GM12864 (cell line): ENCODE measurements at regions not wholly inside any gene's neighbourhood (a gene's known extent, or its start where the extent isn't known, plus 50 kb on each side); places are given as distances from the start of the nearest gene placed in this dataset.

Source experiments
- DNase-seq: peaks from one replicate; pipeline ENCODE4 v3.0.0-alpha.2; 2011; ENCODE audit warnings: low read depth
- H3K4me3 ChIP-seq: 2 replicates; pipeline ENCODE4 v1.5.1; 2011; ENCODE audit warnings: mild to moderate bottlenecking, low read depth, low read length, control low read depth
- CTCF ChIP-seq: IDR thresholded peaks from 2 replicates; pipeline ENCODE4 v1.5.1; 2011; ENCODE audit warnings: low read depth, mild to moderate bottlenecking, moderate library complexity, low read length, control low read depth, inconsistent platforms; ENCODE audit errors: missing control alignments

GRCh38 chr4:116469582-116469981 lies 615.8 kb downstream of the TRAM1L1 start:
- no peak for DNase-seq
- no peak overlapping the region for H3K4me3 ChIP-seq
- no peak for TF ChIP-seq CTCF

DNA sequence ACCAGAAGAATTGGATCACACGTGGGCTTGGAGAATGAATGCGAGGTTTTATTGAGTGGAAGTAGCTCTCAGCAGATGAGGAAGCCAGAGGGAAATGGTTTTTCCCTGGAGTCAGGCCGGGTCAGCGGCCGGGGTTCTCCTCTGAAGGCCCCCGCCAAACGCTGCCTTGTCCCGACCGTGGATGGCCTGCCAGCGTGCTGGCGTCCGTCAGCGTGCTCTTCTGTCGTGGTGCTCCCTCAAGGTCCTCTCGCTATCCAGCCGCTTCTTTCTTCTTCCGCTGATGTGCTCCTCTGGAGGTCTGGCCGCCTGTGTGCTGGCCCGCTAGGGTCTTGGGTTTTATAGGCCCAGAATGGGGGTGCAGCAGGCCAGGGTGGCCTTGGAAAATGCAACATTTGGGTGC lies 632.2 kb downstream of the TRAM1L1 start:
- H3K4me3 ChIP-seq, result no peak overlapping the region
- no peak for DNase-seq
- TF ChIP-seq CTCF, result no peak

GRCh38 chr4:116449764-116450163 lies 635.6 kb downstream of the TRAM1L1 start:
- no peak for TF ChIP-seq CTCF
- no peak overlapping the region for H3K4me3 ChIP-seq
- DNase-seq, result no peak

GRCh38 chr4:116444117-116444516 lies 641.3 kb downstream of the TRAM1L1 start:
- no peak overlapping the region for H3K4me3 ChIP-seq
- no peak for TF ChIP-seq CTCF
- no peak for DNase-seq

- no peak for TF ChIP-seq CTCF
- no peak for DNase-seq
Measured at GRCh38 chr4:116438981-116439729, 646.2 kb downstream of the TRAM1L1 start.

GRCh38 chr4:116438417-116438816 lies 647.0 kb downstream of the TRAM1L1 start:
- no peak overlapping the region for H3K4me3 ChIP-seq

More at GRCh38 chr4:116438981-116439729, 646.2 kb downstream of the TRAM1L1 start:
- H3K4me3 ChIP-seq, result no peak overlapping the region

More at GRCh38 chr4:116438417-116438816, 647.0 kb downstream of the TRAM1L1 start:
- DNase-seq, result no peak
- TF ChIP-seq CTCF, result no peak
